ENCODE measurements at regions not wholly inside any gene's neighbourhood (a gene's known extent, or its start where the extent isn't known, plus 50 kb on each side); places are given as distances from the start of the nearest gene placed in this dataset.

GRCh38 chr9:100865111-100865510 is 163.4 kb upstream of the PLPPR1 start:
- H3K36me3 Mint-ChIP-seq (ENCODE audit: low read depth), result no peaks in the 10 kb centered on the region; the same call in 1 of the 2 replicates

GRCh38 chr9:100865648-100866047 is 162.9 kb upstream of the PLPPR1 start:
- no peak for DNase-seq
- Mint-ChIP-seq H3K27me3 (ENCODE audit: insufficient read depth) (no peaks in the 10 kb centered on the region), H3K9me3 (peaks cover 63% of the 10 kb centered on the region), H3K27ac (no peak overlapping the region), H3K36me3 (ENCODE audit: low read depth) (no peaks in the 10 kb centered on the region; the same call in 1 of the 2 replicates), H3K4me1 (ENCODE audit: low read depth) (no peaks in the 10 kb centered on the region), H3K4me3 (no peak overlapping the region)
- TF ChIP-seq, protein P1, sequence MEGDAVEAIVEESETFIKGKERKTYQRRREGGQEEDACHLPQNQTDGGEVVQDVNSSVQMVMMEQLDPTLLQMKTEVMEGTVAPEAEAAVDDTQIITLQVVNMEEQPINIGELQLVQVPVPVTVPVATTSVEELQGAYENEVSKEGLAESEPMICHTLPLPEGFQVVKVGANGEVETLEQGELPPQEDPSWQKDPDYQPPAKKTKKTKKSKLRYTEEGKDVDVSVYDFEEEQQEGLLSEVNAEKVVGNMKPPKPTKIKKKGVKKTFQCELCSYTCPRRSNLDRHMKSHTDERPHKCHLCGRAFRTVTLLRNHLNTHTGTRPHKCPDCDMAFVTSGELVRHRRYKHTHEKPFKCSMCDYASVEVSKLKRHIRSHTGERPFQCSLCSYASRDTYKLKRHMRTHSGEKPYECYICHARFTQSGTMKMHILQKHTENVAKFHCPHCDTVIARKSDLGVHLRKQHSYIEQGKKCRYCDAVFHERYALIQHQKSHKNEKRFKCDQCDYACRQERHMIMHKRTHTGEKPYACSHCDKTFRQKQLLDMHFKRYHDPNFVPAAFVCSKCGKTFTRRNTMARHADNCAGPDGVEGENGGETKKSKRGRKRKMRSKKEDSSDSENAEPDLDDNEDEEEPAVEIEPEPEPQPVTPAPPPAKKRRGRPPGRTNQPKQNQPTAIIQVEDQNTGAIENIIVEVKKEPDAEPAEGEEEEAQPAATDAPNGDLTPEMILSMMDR (IDR thresholded peaks at IDR 0.05), result no peak

More at GRCh38 chr9:100865111-100865510, 163.4 kb upstream of the PLPPR1 start:
- TF ChIP-seq, protein P1 (IDR thresholded peaks at IDR 0.05), result no peak
- no peaks in the 10 kb centered on the region for H3K27me3 Mint-ChIP-seq (ENCODE audit: insufficient read depth)
- DNase-seq, result no peak
- no peak overlapping the region for H3K4me3 Mint-ChIP-seq
- no peak overlapping the region for H3K27ac Mint-ChIP-seq
- no peaks in the 10 kb centered on the region for H3K4me1 Mint-ChIP-seq (ENCODE audit: low read depth)
- H3K9me3 Mint-ChIP-seq, result peaks cover 64% of the 10 kb centered on the region

DNA sequence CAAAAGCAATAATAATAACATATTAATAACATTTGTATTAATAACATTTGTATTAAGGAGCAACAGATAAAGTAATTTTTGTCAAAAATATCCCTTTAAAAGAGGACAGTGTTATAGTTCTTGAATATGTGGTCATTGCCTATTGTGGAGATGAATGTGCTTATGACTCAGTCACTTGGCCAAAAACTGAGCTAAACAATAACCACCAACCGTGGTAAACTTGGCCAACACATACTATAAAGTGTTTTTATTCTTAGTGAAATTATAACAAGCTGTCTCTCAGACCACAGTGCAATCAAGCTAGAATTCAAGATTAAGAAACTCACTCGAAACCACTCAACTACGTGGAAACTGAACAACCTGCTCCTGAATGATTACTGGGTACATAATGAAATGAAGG is 159.2 kb upstream of the PLPPR1 start:
- no peaks in the 10 kb centered on the region for H3K27me3 Mint-ChIP-seq (ENCODE audit: insufficient read depth)

DNA sequence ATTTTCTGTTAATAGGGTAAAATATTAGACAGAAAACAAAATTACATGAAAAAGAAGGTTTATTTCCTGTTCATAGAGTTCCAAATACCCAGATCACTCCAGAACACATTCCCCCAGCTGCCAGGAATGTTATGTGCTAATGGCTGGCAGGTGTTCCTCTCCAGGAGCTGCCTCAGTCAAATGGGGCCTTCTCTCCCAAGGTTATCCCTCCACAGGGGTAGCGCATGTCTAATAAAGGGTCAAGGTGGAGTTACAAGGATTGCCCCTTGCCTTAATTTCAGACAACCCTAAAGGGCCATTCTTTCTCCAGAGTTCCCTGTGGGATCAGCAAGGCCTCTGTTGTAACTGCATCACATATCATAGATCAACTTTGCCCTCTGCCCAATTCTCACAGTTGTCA is 148.6 kb upstream of the PLPPR1 start:
- Mint-ChIP-seq H3K36me3 (ENCODE audit: low read depth) (no peaks in the 10 kb centered on the region), H3K4me1 (ENCODE audit: low read depth) (no peaks in the 10 kb centered on the region), H3K27ac (no peak overlapping the region), H3K9me3 (peaks cover 17% of the 10 kb centered on the region), H3K27me3 (ENCODE audit: insufficient read depth) (no peaks in the 10 kb centered on the region; the same call in 1 of the 2 replicates), H3K4me3 (no peak overlapping the region)
- TF ChIP-seq, protein P1 (IDR thresholded peaks at IDR 0.05), result no peak
- DNase-seq, result no peak

More for the DNA sequence above, 159.2 kb upstream of the PLPPR1 start:
- DNase-seq, result no peak
- Mint-ChIP-seq H3K4me1 (ENCODE audit: low read depth) (no peaks in the 10 kb centered on the region), H3K4me3 (no peak overlapping the region), H3K36me3 (ENCODE audit: low read depth) (no peaks in the 10 kb centered on the region), H3K9me3 (peaks cover 38% of the 10 kb centered on the region), H3K27ac (no peak overlapping the region)
- TF ChIP-seq, protein P1 (IDR thresholded peaks at IDR 0.05), result no peak

DNA sequence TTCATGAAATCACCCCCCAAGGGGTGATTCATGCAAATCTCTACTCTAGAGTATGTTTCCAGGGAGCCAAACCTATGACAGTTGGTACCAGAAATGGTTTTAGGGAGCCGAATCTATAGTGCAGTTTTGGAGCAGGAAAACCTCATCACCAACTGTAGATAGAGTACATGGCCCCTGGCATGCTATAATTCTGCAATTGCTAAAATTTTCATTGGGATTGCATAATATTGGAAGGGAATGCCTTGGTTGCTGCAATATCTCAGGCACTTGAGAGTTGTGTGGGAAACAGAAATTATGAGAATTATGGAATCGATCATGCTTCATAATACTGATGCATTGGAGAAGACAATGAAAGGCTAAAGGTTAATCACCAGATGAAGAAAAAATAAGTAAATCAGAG is 148.2 kb upstream of the PLPPR1 start:
- Mint-ChIP-seq H3K4me1 (ENCODE audit: low read depth) (no peaks in the 10 kb centered on the region), H3K4me3 (no peak overlapping the region), H3K36me3 (ENCODE audit: low read depth) (no peaks in the 10 kb centered on the region), H3K27ac (no peak overlapping the region), H3K27me3 (ENCODE audit: insufficient read depth) (no peaks in the 10 kb centered on the region; the same call in 1 of the 2 replicates), H3K9me3 (peaks cover 21% of the 10 kb centered on the region)
- TF ChIP-seq, protein P1 (IDR thresholded peaks at IDR 0.05), result no peak
- DNase-seq, result no peak

GRCh38 chr9:100884518-100884917 is 144.0 kb upstream of the PLPPR1 start:
- Mint-ChIP-seq H3K4me3 (no peak overlapping the region), H3K27ac (no peak overlapping the region), H3K9me3 (peaks cover 40% of the 10 kb centered on the region), H3K27me3 (ENCODE audit: insufficient read depth) (no peaks in the 10 kb centered on the region; the same call in none of the 2 replicates), H3K36me3 (ENCODE audit: low read depth) (no peaks in the 10 kb centered on the region), H3K4me1 (ENCODE audit: low read depth) (no peaks in the 10 kb centered on the region)
- TF ChIP-seq, protein P1 (IDR thresholded peaks at IDR 0.05), result no peak
- no peak for DNase-seq

Data from HFFc6 (cell line).